PFSK-1 (cell line): ENCODE measurements at regions not wholly inside any gene's neighbourhood (a gene's known extent, or its start where the extent isn't known, plus 50 kb on each side); places are given as distances from the start of the nearest gene placed in this dataset.

ENCODE experiments used
- POLR2AphosphoS5 ChIP-seq: IDR thresholded peaks from 2 replicates; pipeline ENCODE4 v1.6.1; 2012; ENCODE audit warnings: low read depth, mild to moderate bottlenecking, control low read depth, low read length, moderate library complexity
- REST ChIP-seq, 2 experiments: IDR thresholded peaks; 2 replicates each; pipeline versions ENCODE4 v1.6.1 to v1.8.0; 2011 to 2012; ENCODE audit warnings: low read depth in 2 of 2, low read length in 2 of 2, control low read depth in 1 of 2, inconsistent platforms in 1 of 2, mild to moderate bottlenecking in 1 of 2, moderate library complexity in 1 of 2; ENCODE audit not compliant: insufficient read depth in 1 of 2
- SIN3A ChIP-seq: IDR thresholded peaks from 2 replicates; pipeline ENCODE4 v1.6.1; 2012; ENCODE audit warnings: mild to moderate bottlenecking, low read length, moderate library complexity, borderline replicate concordance; ENCODE audit not compliant: insufficient read depth

GRCh38 chr2:200068642-200069041, 113.3 kb downstream of the MAIP1 start:
- TF ChIP-seq SIN3A: no peak
- TF ChIP-seq REST (IDR thresholded peaks at IDR 0.05; ENCODE audit: insufficient read depth in 1 of 2, low read depth in 2 of 2, low read length in 2 of 2): no peak
- TF ChIP-seq POLR2AphosphoS5: no peak
